ENCODE measurements at regions not wholly inside any gene's neighbourhood (a gene's known extent, or its start where the extent isn't known, plus 50 kb on each side); places are given as distances from the start of the nearest gene placed in this dataset.

DNA sequence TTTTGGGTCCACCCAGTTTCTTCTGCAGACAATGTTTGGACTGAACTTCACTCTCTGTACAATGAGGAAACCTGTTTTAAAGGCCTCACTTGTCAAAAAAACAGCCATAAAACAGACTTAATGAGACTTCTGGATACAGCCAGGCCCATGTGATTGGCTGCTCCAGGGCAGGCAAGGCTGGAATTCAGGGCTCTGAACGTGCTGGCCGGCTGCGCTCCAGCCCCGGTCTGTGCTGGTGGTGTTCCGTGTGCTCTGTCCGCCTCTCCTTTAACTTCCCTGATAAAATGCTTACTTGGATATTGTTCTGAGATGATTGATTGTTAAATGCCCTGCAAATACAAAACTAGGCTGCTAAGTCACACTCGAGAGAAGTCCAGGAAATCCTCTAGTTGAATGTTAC lies 131.2 kb upstream of the KLF4 start:
- TF ChIP-seq, protein P1, sequence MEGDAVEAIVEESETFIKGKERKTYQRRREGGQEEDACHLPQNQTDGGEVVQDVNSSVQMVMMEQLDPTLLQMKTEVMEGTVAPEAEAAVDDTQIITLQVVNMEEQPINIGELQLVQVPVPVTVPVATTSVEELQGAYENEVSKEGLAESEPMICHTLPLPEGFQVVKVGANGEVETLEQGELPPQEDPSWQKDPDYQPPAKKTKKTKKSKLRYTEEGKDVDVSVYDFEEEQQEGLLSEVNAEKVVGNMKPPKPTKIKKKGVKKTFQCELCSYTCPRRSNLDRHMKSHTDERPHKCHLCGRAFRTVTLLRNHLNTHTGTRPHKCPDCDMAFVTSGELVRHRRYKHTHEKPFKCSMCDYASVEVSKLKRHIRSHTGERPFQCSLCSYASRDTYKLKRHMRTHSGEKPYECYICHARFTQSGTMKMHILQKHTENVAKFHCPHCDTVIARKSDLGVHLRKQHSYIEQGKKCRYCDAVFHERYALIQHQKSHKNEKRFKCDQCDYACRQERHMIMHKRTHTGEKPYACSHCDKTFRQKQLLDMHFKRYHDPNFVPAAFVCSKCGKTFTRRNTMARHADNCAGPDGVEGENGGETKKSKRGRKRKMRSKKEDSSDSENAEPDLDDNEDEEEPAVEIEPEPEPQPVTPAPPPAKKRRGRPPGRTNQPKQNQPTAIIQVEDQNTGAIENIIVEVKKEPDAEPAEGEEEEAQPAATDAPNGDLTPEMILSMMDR (IDR thresholded peaks at IDR 0.05; ENCODE audit: low read depth, low read length, poor library complexity, severe bottlenecking): no peak
- no peak for TF ChIP-seq EZH2phosphoT487 (IDR thresholded peaks at IDR 0.05; ENCODE audit: borderline replicate concordance, low read length)
